HG02981 (cell line): ENCODE measurements at regions not wholly inside any gene's neighbourhood (a gene's known extent, or its start where the extent isn't known, plus 50 kb on each side); places are given as distances from the start of the nearest gene placed in this dataset.

Experiments used
- ATAC-seq: cut with Tn5 transposase; IDR thresholded peaks from one replicate; pipeline ENCODE4 v1.9.1; 2021; ENCODE audit warnings: mild to moderate bottlenecking, moderate library complexity; ENCODE audit not compliant: unreplicated experiment

GRCh38 chr2:221096706-221097567 lies 475.2 kb downstream of the EPHA4 start:
- ATAC-seq = no peak

GRCh38 chr2:221097568-221097915 lies 474.6 kb downstream of the EPHA4 start:
- ATAC-seq = no peak

GRCh38 chr2:221097949-221098348 lies 474.2 kb downstream of the EPHA4 start:
- no peak for ATAC-seq

DNA sequence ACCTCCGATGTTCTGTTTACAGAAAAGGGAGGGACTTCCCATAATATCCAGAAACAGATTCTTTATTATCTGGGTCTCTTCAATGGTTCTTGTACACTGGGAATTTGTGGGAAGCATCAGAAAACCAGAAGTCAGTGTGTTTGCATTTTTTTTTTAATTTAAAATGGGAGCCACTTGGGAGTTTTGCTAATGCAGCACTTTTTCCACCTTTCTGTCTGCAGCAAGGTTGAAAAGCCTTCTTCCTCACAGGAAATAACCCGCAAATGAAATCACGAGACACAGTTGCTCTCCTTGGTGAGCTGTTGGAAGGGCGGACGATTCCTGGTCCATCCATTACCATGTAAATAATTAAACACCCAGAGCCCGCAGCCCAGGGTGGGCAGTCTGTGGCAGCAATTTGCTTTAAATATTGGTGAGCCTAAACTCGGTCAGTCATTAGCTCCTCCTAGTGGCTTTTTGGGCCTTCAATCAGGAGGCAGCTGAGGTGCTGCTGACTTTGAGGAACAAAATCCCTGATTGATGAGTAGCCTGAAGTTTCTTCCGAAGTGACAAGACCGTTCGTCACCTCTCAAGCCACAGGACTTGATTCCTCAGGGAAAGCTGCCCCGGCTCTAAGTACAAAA lies 471.5 kb downstream of the EPHA4 start:
- no peak for ATAC-seq

DNA sequence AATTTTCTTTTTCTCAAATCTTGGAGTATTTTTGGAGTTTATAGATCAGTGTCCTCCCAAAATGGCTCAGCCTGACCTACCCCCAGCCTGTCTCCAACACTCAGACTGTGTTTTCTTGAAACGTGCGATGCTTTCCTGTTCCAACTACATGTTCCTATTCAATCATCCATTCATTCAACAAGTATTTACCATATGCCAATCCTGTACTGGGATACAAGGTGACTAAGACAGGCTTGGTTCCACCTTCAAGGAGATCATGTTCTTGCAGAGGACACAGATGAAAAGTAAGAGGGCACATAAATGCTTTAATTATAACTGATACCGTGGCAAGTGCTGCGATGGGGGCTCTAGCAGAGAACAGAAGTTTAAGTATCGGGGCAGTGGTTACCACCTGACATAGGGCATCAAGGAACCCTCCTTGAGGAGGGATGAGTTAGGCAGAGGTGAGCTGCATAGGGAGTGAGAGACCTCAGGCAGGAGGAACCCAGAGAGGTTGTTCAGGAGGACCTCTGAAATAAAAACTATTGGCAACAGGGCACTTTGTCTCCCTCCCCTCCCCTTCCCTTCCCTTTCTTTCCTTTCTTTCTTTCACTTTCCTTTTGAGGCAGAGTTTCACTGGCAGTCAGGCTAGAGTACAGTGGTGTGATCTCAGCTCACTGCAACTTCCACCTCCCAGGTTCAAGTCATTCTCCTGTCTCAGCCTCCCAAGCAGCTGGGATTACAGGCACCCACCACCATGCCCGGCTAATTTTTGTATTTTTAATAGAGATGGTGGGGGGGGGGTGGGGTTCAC lies 469.0 kb downstream of the EPHA4 start:
- no peak for ATAC-seq

GRCh38 chr2:221103930-221104329 lies 468.2 kb downstream of the EPHA4 start:
- no peak for ATAC-seq

DNA sequence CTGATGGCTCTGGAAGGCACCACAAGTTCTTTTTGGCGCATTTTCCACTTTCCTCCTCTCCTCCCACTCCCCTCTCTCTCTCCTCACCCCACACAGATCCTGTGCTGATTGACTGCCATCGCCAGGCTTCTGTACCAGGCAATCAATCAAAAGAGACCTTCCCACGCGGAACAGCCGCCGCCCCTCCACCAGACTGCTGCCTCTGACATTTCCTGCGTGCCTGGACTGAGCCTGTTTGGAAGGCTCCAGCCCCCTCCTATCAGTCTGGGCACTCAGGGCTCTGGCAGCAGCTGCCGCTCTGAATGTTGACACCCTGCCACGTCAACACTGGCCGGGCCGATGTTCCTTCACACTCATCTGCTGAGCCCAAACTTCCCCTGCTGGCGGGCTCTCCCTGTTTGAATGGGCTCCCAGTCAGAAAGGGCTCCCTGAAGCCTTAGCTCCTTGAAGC lies 467.7 kb downstream of the EPHA4 start:
- no peak for ATAC-seq

- ATAC-seq = no peak
Measured at GRCh38 chr2:221106241-221106640, 465.9 kb downstream of the EPHA4 start.

DNA sequence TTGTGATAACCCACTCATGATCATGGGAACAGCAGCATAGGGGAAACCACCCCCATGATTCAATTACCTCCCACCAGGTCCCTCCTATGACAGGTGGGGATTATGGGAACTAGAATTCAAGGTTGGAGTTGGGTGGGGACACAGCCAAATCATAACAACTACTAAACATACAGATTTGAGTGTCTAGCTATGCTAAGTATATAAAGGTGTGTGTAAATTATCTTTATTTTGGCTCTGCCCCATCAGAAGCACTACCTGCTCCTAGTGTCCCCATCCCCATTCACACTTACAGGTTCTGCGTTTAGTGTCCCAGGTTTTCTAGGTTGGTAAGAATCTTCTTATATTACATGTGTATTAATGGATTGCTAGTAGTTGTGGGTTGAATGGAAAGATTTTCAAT lies 464.7 kb downstream of the EPHA4 start:
- no peak for ATAC-seq

GRCh38 chr2:221109552-221109951 lies 462.6 kb downstream of the EPHA4 start:
- no peak for ATAC-seq

DNA sequence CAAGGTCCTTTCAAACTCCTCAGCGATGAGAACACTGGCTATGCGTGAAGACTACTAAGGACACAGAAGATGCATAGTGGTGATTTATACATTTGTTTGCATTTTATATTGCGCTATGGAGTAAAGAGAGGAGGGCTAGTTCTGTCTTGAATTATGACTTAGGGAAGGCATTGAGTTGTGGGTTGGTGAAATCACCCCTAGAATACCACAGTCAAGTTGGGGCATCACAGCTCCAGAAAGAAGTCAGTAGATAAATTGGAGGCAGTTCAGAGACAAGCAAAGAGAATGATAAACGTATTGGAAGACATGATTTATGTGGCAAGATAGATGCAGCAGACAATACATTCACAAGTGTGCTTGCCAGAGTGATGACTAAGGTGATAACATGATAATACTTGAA lies 460.4 kb downstream of the EPHA4 start:
- ATAC-seq = no peak

GRCh38 chr2:221112744-221113143 lies 459.4 kb downstream of the EPHA4 start:
- ATAC-seq = no peak

DNA sequence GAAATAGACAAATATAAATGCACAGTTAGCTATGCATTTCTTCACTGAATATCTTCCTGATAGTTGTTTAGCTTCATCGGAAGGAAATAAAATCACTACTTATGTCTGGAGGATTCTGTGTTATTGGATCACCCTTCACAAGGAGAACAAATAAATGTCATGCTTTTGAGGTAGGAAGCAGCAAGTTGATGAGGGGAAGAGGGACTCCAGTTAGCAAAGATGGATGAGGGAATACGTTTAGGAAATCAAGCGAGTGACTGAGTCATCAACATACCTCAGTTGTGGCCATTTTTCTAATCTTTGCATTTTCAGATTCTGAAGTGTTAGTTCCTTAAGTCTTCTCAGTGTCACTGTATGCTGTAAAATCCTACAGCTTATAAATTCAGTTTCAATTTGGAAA lies 456.2 kb downstream of the EPHA4 start:
- ATAC-seq = no peak

GRCh38 chr2:221120643-221121042 lies 451.5 kb downstream of the EPHA4 start:
- ATAC-seq = peak; percentile 66

- no peak for ATAC-seq
Measured at GRCh38 chr2:221123396-221123795, 448.7 kb downstream of the EPHA4 start.

DNA sequence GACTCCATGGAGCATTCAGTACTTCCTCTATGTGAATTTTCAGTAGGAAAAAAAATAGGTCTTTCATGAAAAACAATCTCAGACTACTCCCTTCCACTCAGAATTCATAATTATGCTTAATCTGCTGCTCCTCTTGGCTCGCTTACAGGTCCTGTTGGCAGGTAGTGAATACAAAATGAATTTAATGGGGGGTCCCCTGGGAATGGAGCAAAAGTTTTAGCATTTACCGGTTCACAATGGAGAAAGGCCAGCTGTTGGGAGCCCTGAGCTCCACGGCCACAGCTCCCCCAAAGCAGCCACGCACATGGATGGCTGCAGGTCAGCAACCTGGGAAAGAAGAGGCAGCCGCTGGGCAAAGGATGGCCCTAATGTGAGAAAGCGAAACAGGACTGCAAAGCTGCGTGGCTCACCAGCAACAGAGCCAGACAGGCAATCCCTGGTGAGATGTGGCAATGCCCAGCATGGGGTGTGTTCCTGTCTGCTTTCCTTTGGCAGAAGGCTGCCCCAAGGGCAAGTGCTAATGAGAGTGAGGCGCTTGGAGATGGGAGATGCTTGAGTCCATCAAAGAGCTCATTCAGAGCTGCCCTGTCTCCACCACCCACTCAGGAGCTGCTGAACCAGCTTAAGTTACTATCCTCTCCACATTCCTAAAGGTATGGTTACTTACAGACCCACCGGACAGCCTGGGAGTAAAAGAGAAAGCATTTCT lies 447.4 kb downstream of the EPHA4 start:
- no peak for ATAC-seq

GRCh38 chr2:221125691-221126090 lies 446.4 kb downstream of the EPHA4 start:
- ATAC-seq = no peak

- ATAC-seq = no peak
Measured at GRCh38 chr2:221129657-221130056, 442.4 kb downstream of the EPHA4 start.

DNA sequence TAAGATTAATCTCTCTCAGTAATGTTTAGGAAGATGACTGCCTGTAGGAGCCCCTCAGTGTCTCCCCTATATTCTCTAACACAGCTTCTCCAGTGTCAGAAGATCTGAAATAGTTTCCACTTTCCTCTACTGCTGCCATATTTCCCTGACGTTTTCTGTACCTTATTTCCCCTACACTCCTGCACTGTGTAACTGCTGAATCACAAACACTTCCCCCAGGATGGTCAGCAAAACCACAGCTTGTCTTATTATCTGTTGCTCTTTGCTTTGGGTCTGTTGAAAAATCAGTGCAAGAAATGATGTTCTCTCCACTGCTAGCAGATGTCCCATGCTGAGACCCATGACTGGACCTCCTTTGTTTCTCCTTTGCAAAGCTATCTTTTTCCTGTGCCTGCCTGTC lies 441.7 kb downstream of the EPHA4 start:
- ATAC-seq = no peak

DNA sequence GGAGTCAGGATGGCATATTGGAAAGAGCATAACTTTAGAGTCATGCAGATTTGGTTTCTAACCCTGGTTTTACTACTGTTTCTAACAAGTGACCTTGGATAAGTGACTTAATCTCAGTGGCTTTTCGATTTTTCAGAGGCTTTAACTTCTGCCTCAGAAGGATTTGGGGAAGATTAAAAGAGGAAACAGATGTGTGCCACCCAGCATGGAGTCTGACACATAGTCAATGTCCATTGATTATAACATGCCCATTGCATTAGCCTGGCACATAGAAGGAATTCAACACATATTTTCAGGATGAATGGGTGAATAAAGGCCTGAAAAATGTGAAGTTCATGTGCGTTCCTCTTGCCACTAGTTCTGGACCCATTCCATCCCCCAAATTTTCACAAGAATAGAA lies 438.2 kb downstream of the EPHA4 start:
- no peak for ATAC-seq

DNA sequence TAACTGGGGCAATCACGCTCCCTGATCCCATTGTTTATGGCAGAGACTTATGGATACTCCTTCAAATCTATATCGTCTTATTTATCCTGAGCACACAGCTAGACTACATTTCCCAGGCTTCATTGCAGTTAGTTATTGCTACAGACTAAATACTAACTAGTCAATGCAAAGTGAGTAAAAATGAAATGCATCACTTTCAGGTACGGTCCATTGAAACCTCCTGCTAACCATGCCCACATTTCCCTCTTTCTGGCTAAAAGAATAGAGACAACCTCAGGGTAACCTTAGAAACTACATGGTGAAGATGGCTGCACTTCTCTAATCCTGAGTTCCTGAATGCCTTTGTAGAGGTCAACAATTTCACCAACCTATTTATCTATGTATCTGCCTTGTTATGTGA lies 437.4 kb downstream of the EPHA4 start:
- peak; percentile 44 for ATAC-seq
